Loucy (cell line): ENCODE measurements at regions not wholly inside any gene's neighbourhood (a gene's known extent, or its start where the extent isn't known, plus 50 kb on each side); places are given as distances from the start of the nearest gene placed in this dataset.

Source experiments
- EZH2phosphoT487 ChIP-seq: fragments of 200-600 bp; IDR thresholded peaks from 2 replicates; pipeline ENCODE4 v1.6.1; 2018; ENCODE audit warnings: antibody characterized with exemption, mild to moderate bottlenecking, moderate library complexity, borderline replicate concordance
- TF ChIP-seq, protein P1 (sequence below): fragments of 200-600 bp; sonication (generic); conservative IDR thresholded peaks from 2 replicates; pipeline ENCODE4 v1.5.1; 2014; ENCODE audit warnings: mild to moderate bottlenecking, antibody characterized with exemption, low read length

DNA sequence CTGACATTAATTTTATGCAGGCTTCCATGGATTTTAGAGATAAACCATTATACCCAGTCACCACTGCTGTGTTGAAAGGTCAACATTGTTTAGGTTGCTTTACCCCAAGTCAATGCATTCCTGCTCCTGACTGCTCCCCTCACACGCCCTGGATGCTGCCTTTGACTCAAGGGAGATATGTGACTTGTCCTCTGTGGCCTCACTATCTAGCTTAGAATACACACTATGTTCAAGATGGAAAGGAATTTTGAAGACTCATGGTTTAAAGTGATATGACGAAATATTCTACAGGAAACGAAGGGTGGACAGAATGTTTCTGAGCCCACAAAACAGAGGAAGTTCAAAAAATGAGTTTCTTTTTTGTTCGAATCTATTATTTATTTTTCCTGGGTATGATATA is 170.4 kb upstream of the NR5A2 start:
- TF ChIP-seq, protein P1, sequence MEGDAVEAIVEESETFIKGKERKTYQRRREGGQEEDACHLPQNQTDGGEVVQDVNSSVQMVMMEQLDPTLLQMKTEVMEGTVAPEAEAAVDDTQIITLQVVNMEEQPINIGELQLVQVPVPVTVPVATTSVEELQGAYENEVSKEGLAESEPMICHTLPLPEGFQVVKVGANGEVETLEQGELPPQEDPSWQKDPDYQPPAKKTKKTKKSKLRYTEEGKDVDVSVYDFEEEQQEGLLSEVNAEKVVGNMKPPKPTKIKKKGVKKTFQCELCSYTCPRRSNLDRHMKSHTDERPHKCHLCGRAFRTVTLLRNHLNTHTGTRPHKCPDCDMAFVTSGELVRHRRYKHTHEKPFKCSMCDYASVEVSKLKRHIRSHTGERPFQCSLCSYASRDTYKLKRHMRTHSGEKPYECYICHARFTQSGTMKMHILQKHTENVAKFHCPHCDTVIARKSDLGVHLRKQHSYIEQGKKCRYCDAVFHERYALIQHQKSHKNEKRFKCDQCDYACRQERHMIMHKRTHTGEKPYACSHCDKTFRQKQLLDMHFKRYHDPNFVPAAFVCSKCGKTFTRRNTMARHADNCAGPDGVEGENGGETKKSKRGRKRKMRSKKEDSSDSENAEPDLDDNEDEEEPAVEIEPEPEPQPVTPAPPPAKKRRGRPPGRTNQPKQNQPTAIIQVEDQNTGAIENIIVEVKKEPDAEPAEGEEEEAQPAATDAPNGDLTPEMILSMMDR = no peak
- no peak for TF ChIP-seq EZH2phosphoT487
